K562 (cell line): ENCODE measurements at regions not wholly inside any gene's neighbourhood (a gene's known extent, or its start where the extent isn't known, plus 50 kb on each side); places are given as distances from the start of the nearest gene placed in this dataset.

Experiments
- FIP1L1 ChIP-seq: fragments of 200-400 bp; formaldehyde crosslinking; IDR thresholded peaks from 2 replicates; pipeline ENCODE4 v1.6.1; 2018; ENCODE audit warnings: mild to moderate bottlenecking, low read depth, low read length; ENCODE audit not compliant: poor library complexity, severe bottlenecking
- MAFF ChIP-seq: IDR thresholded peaks from 2 replicates; pipeline ENCODE4 v1.6.1; 2012; ENCODE audit warnings: low read length, improper control_type of control experiment
- MTA3 ChIP-seq: fragments of 450-650 bp; formaldehyde crosslinking; IDR thresholded peaks from 2 replicates; pipeline ENCODE4 v1.6.1; 2017; ENCODE audit warnings: mild to moderate bottlenecking, borderline replicate concordance
- NR4A1 ChIP-seq, 2 experiments: fragments of 250-450 bp in 1 of 2; fragments of 450-650 bp in 1 of 2; sonication (Bioruptor Pico) in 1 of 2; IDR thresholded peaks; 2 replicates each; pipeline versions ENCODE4 v1.4.0 to v1.6.1; 2016 to 2020; ENCODE audit warnings: mild to moderate bottlenecking in 2 of 2, missing compliant biosample characterization in 1 of 2, missing genetic modification characterization in 1 of 2, moderate library complexity in 1 of 2
- PRMT5 ChIP-seq: sonication (generic); formaldehyde crosslinking; IDR thresholded peaks from 2 replicates; pipeline ENCODE4 v1.5.0; 2020; ENCODE audit warnings: missing genetic modification reagents
- TBL1XR1 ChIP-seq, 2 experiments: IDR thresholded peaks; 2 replicates each; pipeline ENCODE4 v1.6.1; 2012; ENCODE audit warnings: improper control_type of control experiment in 2 of 2, low read length in 2 of 2, mild to moderate bottlenecking in 1 of 2
- ZBTB7A ChIP-seq: IDR thresholded peaks from 2 replicates; pipeline ENCODE4 v1.6.1; 2011; ENCODE audit warnings: low read depth, mild to moderate bottlenecking, low read length, moderate library complexity, borderline replicate concordance; ENCODE audit not compliant: control insufficient read depth
- ZNF165 ChIP-seq: fragments of 250-450 bp; sonication (Bioruptor Pico); IDR thresholded peaks from 2 replicates; pipeline ENCODE4 v1.4.0; 2020; ENCODE audit warnings: borderline replicate concordance
- ZNF217 ChIP-seq: sonication (generic); formaldehyde crosslinking; IDR thresholded peaks from 2 replicates; pipeline ENCODE4 v1.8.0; 2022; ENCODE audit warnings: mild to moderate bottlenecking, missing genetic modification reagents
- TF ChIP-seq, protein P1 (sequence below): sonication (generic); formaldehyde crosslinking; IDR thresholded peaks from 2 replicates; pipeline ENCODE4 v1.8.0; 2022; ENCODE audit warnings: mild to moderate bottlenecking, low read depth, missing genetic modification reagents
- TF ChIP-seq, protein P2 (sequence below), 2 experiments: fragments of 450-650 bp in 1 of 2; sonication (generic) in 1 of 2; formaldehyde crosslinking; conservative IDR thresholded peaks; 2 replicates each; pipeline versions ENCODE4 v1.4.0 to v1.8.1; 2020 to 2022; ENCODE audit warnings: mild to moderate bottlenecking in 1 of 2, missing genetic modification reagents in 1 of 2
- TF ChIP-seq, protein P3 (sequence below), 2 experiments: fragments of 450-650 bp; formaldehyde crosslinking in 1 of 2; IDR thresholded peaks; 2 replicates each; pipeline versions ENCODE4 v1.4.0 to v1.6.1; 2014 to 2020; ENCODE audit warnings: mild to moderate bottlenecking in 2 of 2, borderline replicate concordance in 1 of 2, low read depth in 1 of 2

DNA sequence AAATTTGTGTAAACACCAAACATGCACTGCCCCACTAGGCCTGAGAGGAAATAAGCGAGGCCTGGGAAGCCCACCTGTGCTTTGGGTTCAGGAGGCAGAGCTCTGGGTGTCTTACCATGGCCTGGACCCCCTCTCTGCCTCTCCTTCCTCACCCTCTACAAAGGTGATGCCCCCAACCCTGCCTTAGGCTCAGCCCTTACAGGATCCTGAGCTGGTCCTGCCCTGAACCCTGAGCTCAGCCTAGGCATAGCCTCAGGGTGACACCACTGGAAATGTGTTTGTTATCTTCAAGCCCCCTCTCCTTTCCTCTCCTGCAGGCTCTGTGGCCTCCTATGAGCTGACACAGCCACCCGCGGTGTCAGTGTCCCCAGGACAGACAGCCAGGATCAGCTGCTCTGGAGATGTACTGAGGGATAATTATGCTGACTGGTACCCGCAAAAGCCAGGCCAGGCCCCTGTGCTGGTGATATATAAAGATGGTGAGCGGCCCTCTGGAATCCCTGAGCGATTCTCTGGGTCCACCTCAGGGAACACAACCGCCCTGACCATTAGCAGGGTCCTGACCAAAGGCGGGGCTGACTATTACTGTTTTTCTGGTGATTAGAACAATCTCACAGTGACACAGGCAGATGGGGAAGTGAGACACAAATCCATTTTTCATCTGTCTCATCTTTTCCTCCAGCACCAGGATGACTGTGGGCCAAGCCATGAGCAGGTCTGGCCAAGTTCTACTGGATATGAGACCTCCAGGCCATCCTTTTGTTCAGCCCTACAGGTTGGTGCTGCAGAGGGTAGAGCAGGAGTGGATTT lies 117.8 kb downstream of the GGTLC2 start (continued):
- TF ChIP-seq, protein P1, sequence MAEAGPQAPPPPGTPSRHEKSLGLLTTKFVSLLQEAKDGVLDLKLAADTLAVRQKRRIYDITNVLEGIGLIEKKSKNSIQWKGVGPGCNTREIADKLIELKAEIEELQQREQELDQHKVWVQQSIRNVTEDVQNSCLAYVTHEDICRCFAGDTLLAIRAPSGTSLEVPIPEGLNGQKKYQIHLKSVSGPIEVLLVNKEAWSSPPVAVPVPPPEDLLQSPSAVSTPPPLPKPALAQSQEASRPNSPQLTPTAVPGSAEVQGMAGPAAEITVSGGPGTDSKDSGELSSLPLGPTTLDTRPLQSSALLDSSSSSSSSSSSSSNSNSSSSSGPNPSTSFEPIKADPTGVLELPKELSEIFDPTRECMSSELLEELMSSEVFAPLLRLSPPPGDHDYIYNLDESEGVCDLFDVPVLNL = peak; percentile 69; the same call in 1 of the 2 replicates
- TF ChIP-seq ZBTB7A = no peak
- TF ChIP-seq, protein P2, sequence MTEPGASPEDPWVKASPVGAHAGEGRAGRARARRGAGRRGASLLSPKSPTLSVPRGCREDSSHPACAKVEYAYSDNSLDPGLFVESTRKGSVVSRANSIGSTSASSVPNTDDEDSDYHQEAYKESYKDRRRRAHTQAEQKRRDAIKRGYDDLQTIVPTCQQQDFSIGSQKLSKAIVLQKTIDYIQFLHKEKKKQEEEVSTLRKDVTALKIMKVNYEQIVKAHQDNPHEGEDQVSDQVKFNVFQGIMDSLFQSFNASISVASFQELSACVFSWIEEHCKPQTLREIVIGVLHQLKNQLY (CRISPR knock-in tag; conservative IDR thresholded peaks at IDR 0.05) = 0 out of 4 replicates have a peak, but pooled peaks have one; percentile 36 to 42
- TF ChIP-seq ZNF217 (CRISPR knock-in tag) = no peak
- 0 out of 2 replicates have a peak, but pooled peaks have one; percentile 78 for TF ChIP-seq NR4A1 (CRISPR knock-in tag; IDR thresholded peaks at IDR 0.05)
- no peak for TF ChIP-seq NR4A1 (tag; IDR thresholded peaks at IDR 0.05)
- peak; percentile 13; the same call in 1 of the 2 replicates for TF ChIP-seq MAFF
- TF ChIP-seq, protein P3, sequence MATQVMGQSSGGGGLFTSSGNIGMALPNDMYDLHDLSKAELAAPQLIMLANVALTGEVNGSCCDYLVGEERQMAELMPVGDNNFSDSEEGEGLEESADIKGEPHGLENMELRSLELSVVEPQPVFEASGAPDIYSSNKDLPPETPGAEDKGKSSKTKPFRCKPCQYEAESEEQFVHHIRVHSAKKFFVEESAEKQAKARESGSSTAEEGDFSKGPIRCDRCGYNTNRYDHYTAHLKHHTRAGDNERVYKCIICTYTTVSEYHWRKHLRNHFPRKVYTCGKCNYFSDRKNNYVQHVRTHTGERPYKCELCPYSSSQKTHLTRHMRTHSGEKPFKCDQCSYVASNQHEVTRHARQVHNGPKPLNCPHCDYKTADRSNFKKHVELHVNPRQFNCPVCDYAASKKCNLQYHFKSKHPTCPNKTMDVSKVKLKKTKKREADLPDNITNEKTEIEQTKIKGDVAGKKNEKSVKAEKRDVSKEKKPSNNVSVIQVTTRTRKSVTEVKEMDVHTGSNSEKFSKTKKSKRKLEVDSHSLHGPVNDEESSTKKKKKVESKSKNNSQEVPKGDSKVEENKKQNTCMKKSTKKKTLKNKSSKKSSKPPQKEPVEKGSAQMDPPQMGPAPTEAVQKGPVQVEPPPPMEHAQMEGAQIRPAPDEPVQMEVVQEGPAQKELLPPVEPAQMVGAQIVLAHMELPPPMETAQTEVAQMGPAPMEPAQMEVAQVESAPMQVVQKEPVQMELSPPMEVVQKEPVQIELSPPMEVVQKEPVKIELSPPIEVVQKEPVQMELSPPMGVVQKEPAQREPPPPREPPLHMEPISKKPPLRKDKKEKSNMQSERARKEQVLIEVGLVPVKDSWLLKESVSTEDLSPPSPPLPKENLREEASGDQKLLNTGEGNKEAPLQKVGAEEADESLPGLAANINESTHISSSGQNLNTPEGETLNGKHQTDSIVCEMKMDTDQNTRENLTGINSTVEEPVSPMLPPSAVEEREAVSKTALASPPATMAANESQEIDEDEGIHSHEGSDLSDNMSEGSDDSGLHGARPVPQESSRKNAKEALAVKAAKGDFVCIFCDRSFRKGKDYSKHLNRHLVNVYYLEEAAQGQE (IDR thresholded peaks at IDR 0.05; ENCODE audit: borderline replicate concordance) = no peak
- TF ChIP-seq, protein P3 (CRISPR knock-in tag; IDR thresholded peaks at IDR 0.05; ENCODE audit: low read depth) = 0 out of 2 replicates have a peak, but pooled peaks have one; percentile 51
- peak in 1 of 2 experiments; percentile 30; a peak in 1 of 4 replicates for TF ChIP-seq TBL1XR1 (IDR thresholded peaks at IDR 0.05; ENCODE audit: low read length in 2 of 2)
- peak; percentile 85; the same call in 1 of the 2 replicates for TF ChIP-seq ZNF165 (CRISPR knock-in tag)
- 0 out of 2 replicates have a peak, but pooled peaks have one; percentile 20 for TF ChIP-seq PRMT5 (CRISPR knock-in tag)
- TF ChIP-seq MTA3 = no peak
- TF ChIP-seq FIP1L1 = no peak
